H1 (cell line): ENCODE measurements at regions not wholly inside any gene's neighbourhood (a gene's known extent, or its start where the extent isn't known, plus 50 kb on each side); places are given as distances from the start of the nearest gene placed in this dataset.

Experiments used
- CTCF ChIA-PET: fragments of 300-600 bp; sonication (Branson Sonifier 250); formaldehyde crosslinking; loops from one replicate; lab custom pipeline; 2021; ENCODE audit not compliant: partially characterized antibody; lab: Charles Lee
- POLR2A ChIA-PET: fragments of 300-600 bp; sonication (Branson Sonifier 250); formaldehyde crosslinking; loops from one replicate; lab custom pipeline; 2021; ENCODE audit warnings: inconsistent platforms; ENCODE audit not compliant: partially characterized antibody; lab: Charles Lee
- DNase-seq, 2 experiments: peaks; one replicate each; pipeline versions ENCODE4 v3.0.0 to v3.0.0-alpha.2; 2010 to 2022; ENCODE audit warnings: low spot score in 2 of 2, low read depth in 1 of 2, mixed read lengths in 1 of 2
- FAIRE-seq: peaks from 2 replicates; lab custom pipeline; 2011; peaks lifted over from hg19 to GRCh38; lab: Jason Lieb, UNC
- H2AFZ ChIP-seq: 2 replicates; pipeline ENCODE4 v1.8.1; 2012; ENCODE audit warnings: low read length, inconsistent platforms
- H2AK5ac ChIP-seq: 2 replicates; pipeline ENCODE4 v1.6.1; 2013; ENCODE audit warnings: low read depth, low read length
- H2BK120ac ChIP-seq: replicated peaks from 2 replicates; pipeline ENCODE3; 2013; ENCODE audit warnings: low read depth, low read length, inconsistent platforms
- H2BK12ac ChIP-seq: 2 replicates; pipeline ENCODE4 v1.6.1; 2013; ENCODE audit warnings: low read depth, low read length
- H2BK15ac ChIP-seq: 2 replicates; pipeline ENCODE4 v1.6.1; 2013; ENCODE audit warnings: low read length
- H2BK20ac ChIP-seq: 2 replicates; pipeline ENCODE4 v1.6.1; 2013; ENCODE audit warnings: low read length
- H2BK5ac ChIP-seq: 2 replicates; pipeline ENCODE4 v1.6.1; 2013; ENCODE audit warnings: low read depth, low read length
- H3K14ac ChIP-seq: 2 replicates; pipeline ENCODE4 v1.6.1; 2013; ENCODE audit warnings: inconsistent platforms; ENCODE audit not compliant: insufficient read length
- H3K18ac ChIP-seq: 2 replicates; pipeline ENCODE4 v1.6.1; 2013; ENCODE audit warnings: low read length; ENCODE audit errors: extremely low read depth
- H3K23ac ChIP-seq: 2 replicates; pipeline ENCODE4 v1.6.1; 2013; ENCODE audit warnings: inconsistent platforms; ENCODE audit not compliant: insufficient read length
- H3K23me2 ChIP-seq: 2 replicates; pipeline ENCODE4 v1.6.1; 2013; ENCODE audit warnings: low read depth, low read length
- H3K27ac ChIP-seq: 2 replicates; pipeline ENCODE4 v1.6.1; 2011; ENCODE audit warnings: low read depth, low read length, inconsistent platforms
- H3K27me3 ChIP-seq, 4 experiments: replicated peaks in 1 of 4; 1 replicate in 1 of 4; 2 replicates in 3 of 4; pipeline versions ENCODE4 v1.6.1 to v1.8.1; 2011 to 2013; ENCODE audit warnings: low read length in 3 of 4, mild to moderate bottlenecking in 3 of 4, inconsistent platforms in 2 of 4, mixed read lengths in 2 of 4, moderate library complexity in 1 of 4; ENCODE audit not compliant: control insufficient read depth in 3 of 4, insufficient read depth in 3 of 4; ENCODE audit errors: extremely low read depth in 1 of 4
- H3K36me3 ChIP-seq, 4 experiments: 2 replicates each; pipeline versions ENCODE4 v1.6.1 to v1.8.1; 2011 to 2013; ENCODE audit warnings: mild to moderate bottlenecking in 4 of 4, low read length in 3 of 4, moderate library complexity in 2 of 4, control low read depth in 1 of 4, inconsistent platforms in 1 of 4; ENCODE audit not compliant: insufficient read depth in 4 of 4, control insufficient read depth in 2 of 4
- H3K4ac ChIP-seq: replicated peaks from 2 replicates; pipeline ENCODE3; 2013; ENCODE audit warnings: low read length, low read depth, mixed read lengths, inconsistent platforms; ENCODE audit not compliant: insufficient read length
- H3K4me1 ChIP-seq, 4 experiments: replicated peaks in 1 of 4; 1 replicate in 1 of 4; 2 replicates in 3 of 4; pipeline versions ENCODE4 v1.6.1 to v1.8.1; 2011 to 2013; ENCODE audit warnings: low read length in 3 of 4, inconsistent platforms in 2 of 4, mixed read lengths in 1 of 4; ENCODE audit not compliant: insufficient read depth in 4 of 4, control insufficient read depth in 3 of 4
- H3K4me2 ChIP-seq, 2 experiments: 2 replicates each; pipeline versions ENCODE4 v1.6.1 to v1.8.1; 2011 to 2013; ENCODE audit warnings: low read depth in 2 of 2, low read length in 2 of 2, control low read depth in 1 of 2, inconsistent platforms in 1 of 2, mild to moderate bottlenecking in 1 of 2; ENCODE audit not compliant: insufficient read depth in 1 of 2
- H3K4me3 ChIP-seq, 4 experiments: fragments of 200-600, 300-600 bp in 1 of 4; sonication (generic), shearing (Covaris generic), sonication (Bioruptor Twin) in 1 of 4; 2 replicates each; pipeline versions ENCODE4 v1.5.1 to v1.8.1; 2011 to 2016; ENCODE audit warnings: low read length in 4 of 4, low read depth in 3 of 4, control low read depth in 2 of 4, inconsistent platforms in 2 of 4, mild to moderate bottlenecking in 2 of 4, mixed read lengths in 1 of 4, moderate library complexity in 1 of 4; ENCODE audit not compliant: insufficient read depth in 2 of 4; ENCODE audit errors: extremely low read depth in 1 of 4
- H3K56ac ChIP-seq: replicated peaks from 2 replicates; pipeline ENCODE3; 2013; ENCODE audit warnings: low read depth, mild to moderate bottlenecking, mixed read lengths, low read length, inconsistent platforms; ENCODE audit not compliant: insufficient read length
- H3K79me1 ChIP-seq: 2 replicates; pipeline ENCODE4 v1.6.1; 2013; ENCODE audit warnings: low read depth, low read length, control low read depth
- H3K79me2 ChIP-seq, 2 experiments: 2 replicates each; pipeline versions ENCODE4 v1.6.1 to v1.8.1; 2012 to 2013; ENCODE audit warnings: low read length in 2 of 2, mild to moderate bottlenecking in 2 of 2, inconsistent platforms in 1 of 2; ENCODE audit not compliant: insufficient read depth in 2 of 2, control insufficient read depth in 1 of 2
- H3K9ac ChIP-seq, 4 experiments: replicated peaks in 1 of 4; 1 replicate in 1 of 4; 2 replicates in 3 of 4; pipeline versions ENCODE4 v1.6.1 to v1.8.1; 2011 to 2013; ENCODE audit warnings: low read depth in 3 of 4, low read length in 3 of 4, control low read depth in 2 of 4, mild to moderate bottlenecking in 2 of 4, moderate library complexity in 2 of 4, inconsistent platforms in 1 of 4; ENCODE audit errors: extremely low read depth in 1 of 4
- H3K9me3 ChIP-seq, 2 experiments: 2 replicates each; pipeline versions ENCODE4 v1.6.1 to v1.8.1; 2012 to 2013; ENCODE audit warnings: mild to moderate bottlenecking in 2 of 2, moderate library complexity in 2 of 2, control low read depth in 1 of 2, inconsistent platforms in 1 of 2, low read depth in 1 of 2, low read length in 1 of 2, mixed read lengths in 1 of 2; ENCODE audit not compliant: insufficient read depth in 2 of 2
- H4K20me1 ChIP-seq, 2 experiments: replicated peaks in 1 of 2; 2 replicates each; pipeline versions ENCODE3 to v1.8.1; 2011 to 2013; ENCODE audit warnings: inconsistent platforms in 2 of 2, low read length in 2 of 2, mild to moderate bottlenecking in 1 of 2; ENCODE audit not compliant: insufficient read depth in 2 of 2, control insufficient read depth in 1 of 2
- H4K5ac ChIP-seq: 2 replicates; pipeline ENCODE4 v1.6.1; 2013; ENCODE audit warnings: low read length, low read depth, mixed read lengths, inconsistent platforms; ENCODE audit not compliant: insufficient read length
- H4K8ac ChIP-seq: 2 replicates; pipeline ENCODE4 v1.8.0; 2013; ENCODE audit warnings: mild to moderate bottlenecking, moderate library complexity, low read length, inconsistent platforms; ENCODE audit not compliant: insufficient read depth; ENCODE audit errors: extremely low read depth
- H4K91ac ChIP-seq: replicated peaks from 2 replicates; pipeline ENCODE3; 2013; ENCODE audit warnings: low read length, mixed read lengths, inconsistent platforms; ENCODE audit not compliant: insufficient read length
- CHD2 ChIP-seq: IDR thresholded peaks from 2 replicates; pipeline ENCODE4 v1.6.1; 2012; ENCODE audit warnings: low read length, improper control_type of control experiment
- CREB1 ChIP-seq: IDR thresholded peaks from 2 replicates; pipeline ENCODE4 v1.6.1; 2012; ENCODE audit warnings: inconsistent platforms
- CTBP2 ChIP-seq: IDR thresholded peaks from 2 replicates; pipeline ENCODE4 v1.7.0; 2011; ENCODE audit warnings: borderline replicate concordance, mild to moderate bottlenecking, moderate library complexity, mixed read lengths, low read length; ENCODE audit not compliant: insufficient read depth, insufficient read length
- FOSL1 ChIP-seq: IDR thresholded peaks from 2 replicates; pipeline ENCODE4 v1.6.1; 2011; ENCODE audit warnings: mild to moderate bottlenecking, low read depth, low read length, moderate library complexity; ENCODE audit not compliant: insufficient read depth
- JUND ChIP-seq: IDR thresholded peaks from 2 replicates; pipeline ENCODE4 v1.6.1; 2011; ENCODE audit warnings: mild to moderate bottlenecking, improper control_type of control experiment, low read length
- MAFK ChIP-seq: IDR thresholded peaks from 2 replicates; pipeline ENCODE4 v1.6.1; 2012; ENCODE audit warnings: low read depth, mild to moderate bottlenecking, improper control_type of control experiment, low read length
- PHF8 ChIP-seq: fragments of 200-600 bp; sonication (generic); conservative IDR thresholded peaks from 2 replicates; pipeline ENCODE4 v1.7.1; 2012; ENCODE audit warnings: low read depth, mild to moderate bottlenecking, inconsistent platforms, low read length, moderate library complexity
- RBBP5 ChIP-seq: IDR thresholded peaks from 2 replicates; pipeline ENCODE4 v1.7.1; 2012; ENCODE audit warnings: low read depth, mild to moderate bottlenecking, inconsistent platforms, low read length, moderate library complexity, borderline replicate concordance
- SIN3A ChIP-seq, 2 experiments: IDR thresholded peaks in 1 of 2; conservative IDR thresholded peaks in 1 of 2; 2 replicates each; pipeline ENCODE4 v1.6.1; 2011 to 2012; ENCODE audit warnings: low read length in 2 of 2, improper control_type of control experiment in 1 of 2, low read depth in 1 of 2, mild to moderate bottlenecking in 1 of 2
- SP2 ChIP-seq: IDR thresholded peaks from 2 replicates; pipeline ENCODE4 v1.6.1; 2012; ENCODE audit warnings: mild to moderate bottlenecking, low read length, inconsistent platforms
- SP4 ChIP-seq: IDR thresholded peaks from 2 replicates; pipeline ENCODE4 v1.6.1; 2012; ENCODE audit warnings: low read length, inconsistent platforms
- SUZ12 ChIP-seq: fragments of 200-600 bp; sonication (generic); IDR thresholded peaks from 2 replicates; pipeline ENCODE4 v1.6.1; 2012; ENCODE audit warnings: mild to moderate bottlenecking, inconsistent platforms, low read length, moderate library complexity, mixed read lengths
- TAF1 ChIP-seq: IDR thresholded peaks from 2 replicates; pipeline ENCODE4 v1.6.1; 2011; ENCODE audit warnings: mild to moderate bottlenecking, low read depth, low read length
- ZNF274 ChIP-seq: IDR thresholded peaks from 2 replicates; pipeline ENCODE4 v1.7.0; 2012; ENCODE audit warnings: low read length, borderline replicate concordance; ENCODE audit errors: extremely low read depth
- WGBS, 2 experiments: shearing (Covaris generic) in 1 of 2; methylation state at CpG; one replicate each; pipeline versions ENCODE4 v1.1.6 to v1.1.7; 2013 to 2015; ENCODE audit warnings: low lambda C conversion rate in 2 of 2, mixed read lengths in 2 of 2, inconsistent platforms in 1 of 2, low coverage in 1 of 2, missing lambda C conversion rate in 1 of 2; ENCODE audit not compliant: insufficient replicate concordance in 2 of 2, insufficient coverage in 1 of 2, insufficient read length in 1 of 2; ENCODE audit errors: extremely low coverage in 1 of 2, missing lambda C conversion rate in 1 of 2; 5-methylcytosine and 5-hydroxymethylcytosine counted together

DNA sequence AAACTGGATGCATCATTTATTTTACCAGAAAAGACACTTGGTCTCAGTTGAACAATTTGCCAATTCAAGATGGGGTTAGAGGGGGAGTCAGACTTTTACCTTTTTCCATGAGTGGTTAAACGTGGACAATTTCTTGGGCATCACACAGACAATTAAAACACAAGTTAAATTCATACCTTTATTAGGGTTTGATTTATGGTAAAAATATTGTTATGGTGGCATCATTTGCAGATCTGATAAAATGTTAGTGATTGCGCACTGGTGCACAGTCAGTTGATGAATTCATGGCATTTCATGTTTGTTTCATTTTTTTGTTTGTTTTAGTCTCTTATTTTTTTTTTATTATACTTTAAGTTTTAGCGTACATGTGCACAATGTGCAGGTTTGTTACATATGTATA is 399.9 kb downstream of the DOK5 start:
- Histone ChIP-seq H3K79me2 (no peaks in the 10 kb centered on the region), H2BK15ac (no peak overlapping the region), H4K8ac (no peak overlapping the region), H3K56ac (no peak overlapping the region), H3K4me3 (no peak overlapping the region), H2AK5ac (no peak overlapping the region), H3K23ac (no peak overlapping the region), H2BK20ac (no peak overlapping the region), H3K27ac (no peak overlapping the region), H3K23me2 (no peaks in the 10 kb centered on the region), H3K4me2 (no peak overlapping the region), H2BK120ac (no peak overlapping the region), H2BK5ac (no peak overlapping the region), H3K9ac (no peak overlapping the region), H3K4me1 (no peaks in the 10 kb centered on the region), H3K14ac (no peak overlapping the region), H4K5ac (no peak overlapping the region), H2BK12ac (no peak overlapping the region), H3K27me3 (no peaks in the 10 kb centered on the region), H3K79me1 (no peaks in the 10 kb centered on the region), H3K9me3 (no peaks in the 10 kb centered on the region), H3K18ac (no peak overlapping the region), H2AFZ (no peak overlapping the region), H4K91ac (no peak overlapping the region), H3K36me3 (no peaks in the 10 kb centered on the region), H4K20me1 (no peaks in the 10 kb centered on the region), H3K4ac (no peak overlapping the region)
- TF ChIP-seq JUND (no peak), PHF8 (no peak), RBBP5 (no peak), SUZ12 (no peak), SP4 (no peak), SP2 (no peak), SIN3A (conservative IDR thresholded peaks at IDR 0.05 in 1 of 2, IDR thresholded peaks at IDR 0.05 in 1 of 2; ENCODE audit: low read depth in 1 of 2, low read length in 2 of 2) (no peak), ZNF274 (no peak), CREB1 (no peak), CHD2 (no peak), MAFK (no peak), TAF1 (no peak), CTBP2 (no peak), FOSL1 (no peak)
- FAIRE-seq, result no peak
- WGBS, 2 experiments, result 95% methylated on average over 3 of the region's 3 CpGs; no CpG with 5 or more reads in 1 of the 2 experiments
- POLR2A ChIA-PET, result no interaction called here
- no peak for DNase-seq
- CTCF ChIA-PET, result no interaction called here
